ENCODE measurements at regions not wholly inside any gene's neighbourhood (a gene's known extent, or its start where the extent isn't known, plus 50 kb on each side); places are given as distances from the start of the nearest gene placed in this dataset.
"Not testable (repeated sequence)": the region's sequence is repeated elsewhere in the genome, so short reads cannot be mapped to it uniquely, and the experiment has no call there.

DNA sequence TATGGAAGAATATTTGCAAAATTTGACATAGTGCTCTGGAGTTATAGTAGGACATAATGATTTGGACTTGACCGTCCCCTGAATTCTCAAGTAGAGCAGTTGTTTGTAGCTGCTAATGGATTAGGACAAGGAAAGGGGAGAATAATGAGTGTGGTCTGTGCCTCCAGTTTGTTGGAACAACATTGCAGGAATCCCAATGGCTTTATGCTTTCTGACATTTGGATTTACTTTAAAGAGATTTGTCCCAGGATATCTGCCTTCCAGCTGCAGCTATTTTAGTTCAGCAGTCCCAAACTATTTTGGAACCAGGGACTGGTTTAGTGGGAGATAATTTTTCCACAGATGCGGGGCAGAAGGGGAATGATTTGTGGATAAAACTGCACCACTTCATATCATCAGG is 648.2 kb downstream of the SLCO4C1 start:
- no peak for DNase-seq (ENCODE audit: low spot score)

GRCh38 chr5:101643794-101644193 is 652.3 kb downstream of the SLCO4C1 start:
- DNase-seq (ENCODE audit: low spot score): no peak

- no peak for DNase-seq (ENCODE audit: low spot score)
Measured at GRCh38 chr5:101637599-101637998, 658.5 kb downstream of the SLCO4C1 start.

- not testable (repeated sequence) for DNase-seq (ENCODE audit: low spot score)
Measured at GRCh38 chr5:101627770-101628169, 668.3 kb downstream of the SLCO4C1 start.

DNA sequence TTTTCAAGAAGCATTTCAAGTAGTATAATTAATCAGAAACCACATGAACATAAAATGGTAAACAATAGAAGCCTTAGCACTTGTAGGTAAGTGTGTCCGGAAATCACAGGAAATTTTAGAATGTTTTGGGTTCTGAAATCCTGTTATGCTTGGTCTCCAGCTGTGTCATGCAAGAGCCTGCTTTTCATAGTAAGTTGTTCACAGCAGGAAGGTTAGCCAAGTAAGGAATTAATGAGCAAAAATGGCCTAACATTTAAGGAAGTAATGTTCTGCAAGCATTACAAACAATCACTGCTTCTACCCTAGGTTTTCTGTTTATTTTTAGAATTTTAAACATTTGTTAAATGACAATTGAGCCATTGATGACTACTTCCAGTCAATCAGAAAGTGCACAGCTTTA is 669.5 kb downstream of the SLCO4C1 start:
- no peak for DNase-seq (ENCODE audit: low spot score)

DNA sequence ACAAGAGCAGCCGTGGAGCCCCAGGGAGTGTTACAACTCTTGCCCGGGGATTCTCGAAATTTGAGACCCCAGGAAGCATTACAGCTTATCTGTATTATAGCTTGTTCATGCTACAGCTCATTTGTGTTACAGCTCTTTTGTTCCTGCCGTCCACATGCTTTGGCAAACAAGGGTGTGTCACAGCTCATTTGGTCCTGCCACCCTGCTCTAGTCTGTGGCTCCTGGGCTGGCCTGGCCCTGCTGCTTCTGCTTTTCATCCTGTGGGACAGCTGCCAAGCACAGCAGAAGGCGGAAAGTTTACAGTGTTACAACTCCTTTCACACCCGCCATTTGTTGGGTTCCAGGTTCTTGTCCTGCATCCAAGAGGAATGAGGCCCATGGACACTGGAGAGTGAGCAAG is 685.0 kb downstream of the SLCO4C1 start:
- no peak for DNase-seq (ENCODE audit: low spot score)

GRCh38 chr5:101608322-101608721 is 687.8 kb downstream of the SLCO4C1 start:
- DNase-seq (ENCODE audit: low spot score): no peak

DNA sequence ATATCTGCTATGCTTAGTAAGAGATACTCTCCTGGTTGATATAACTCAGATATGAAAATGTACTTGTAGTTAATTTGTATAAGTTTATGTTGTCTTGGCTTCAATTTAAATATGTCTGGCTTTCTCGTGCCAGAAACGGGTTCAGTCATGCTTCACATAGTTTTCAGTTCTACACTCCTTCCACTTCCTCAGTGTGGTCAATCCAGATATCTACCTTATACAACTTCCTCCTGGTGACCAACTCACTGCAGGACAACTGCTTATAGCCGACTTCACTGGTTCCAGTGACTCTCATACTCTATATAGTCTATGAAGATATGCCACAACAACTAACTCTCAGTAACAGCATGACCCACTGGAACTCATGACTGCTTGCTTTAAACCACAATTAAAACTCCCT is 690.4 kb downstream of the SLCO4C1 start:
- no peak for DNase-seq (ENCODE audit: low spot score)

DNA sequence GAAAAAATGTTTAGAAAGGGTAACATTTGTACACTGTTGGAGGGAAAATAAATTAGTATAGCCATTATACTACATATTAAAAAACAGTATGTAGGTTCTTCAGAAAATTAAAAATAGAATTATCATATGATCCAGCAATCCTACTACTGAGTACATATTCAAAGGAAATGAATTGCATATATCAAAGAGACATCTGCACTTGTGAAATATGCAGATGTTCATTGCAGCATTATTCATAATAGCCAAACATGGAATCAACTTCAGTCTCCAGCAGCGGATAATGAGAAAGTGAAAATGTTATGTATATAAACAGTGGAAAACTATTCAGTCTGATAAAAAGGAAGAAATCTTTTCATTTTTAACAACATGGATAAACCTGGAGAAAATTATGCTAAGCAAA is 695.5 kb downstream of the SLCO4C1 start:
- no peak for DNase-seq (ENCODE audit: low spot score)

DNA sequence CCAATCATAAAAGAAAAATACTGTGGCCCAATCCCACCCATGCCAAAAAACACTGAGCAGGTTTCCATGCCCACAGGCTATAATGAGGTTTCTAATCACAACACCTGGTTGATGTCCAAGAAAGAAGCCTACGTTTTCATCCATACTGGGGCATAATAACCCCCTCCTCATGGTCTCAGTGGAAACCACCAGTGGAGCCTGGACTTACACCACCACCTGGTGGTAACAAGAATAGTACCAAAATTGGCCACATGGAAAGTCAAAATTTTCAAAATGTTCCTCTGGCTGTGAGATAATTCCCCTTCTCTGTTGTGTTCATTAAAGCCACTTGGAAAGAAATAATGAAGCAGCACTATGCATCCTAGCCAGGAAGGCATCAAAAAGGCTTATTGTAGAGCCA is 687.3 kb upstream of the ST8SIA4 start:
- no peak for DNase-seq (ENCODE audit: low spot score)

- DNase-seq (ENCODE audit: low spot score): no peak
Measured at GRCh38 chr5:101585366-101585765, 682.3 kb upstream of the ST8SIA4 start.

DNA sequence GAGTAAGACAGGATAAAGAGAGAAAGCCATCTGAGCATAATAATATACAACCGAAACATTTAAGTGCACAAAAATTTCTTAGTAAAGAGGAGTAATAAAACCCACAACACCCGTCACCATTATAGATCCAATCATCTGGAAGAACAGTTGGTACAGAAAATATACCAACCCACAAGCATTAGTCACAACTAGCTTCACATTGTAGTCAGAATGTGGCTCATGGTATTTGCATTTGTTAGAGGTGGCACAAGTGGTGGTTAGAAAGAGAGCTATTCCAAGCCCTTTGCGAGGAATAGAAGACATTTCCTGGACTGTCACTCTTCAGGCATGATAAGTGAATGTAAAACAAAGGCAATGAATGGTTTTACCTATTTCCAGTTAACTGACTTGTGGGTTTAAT is 677.5 kb upstream of the ST8SIA4 start:
- no peak for DNase-seq (ENCODE audit: low spot score)

- no peak for DNase-seq (ENCODE audit: low spot score)
Measured at GRCh38 chr5:101574017-101574416, 670.9 kb upstream of the ST8SIA4 start.

DNA sequence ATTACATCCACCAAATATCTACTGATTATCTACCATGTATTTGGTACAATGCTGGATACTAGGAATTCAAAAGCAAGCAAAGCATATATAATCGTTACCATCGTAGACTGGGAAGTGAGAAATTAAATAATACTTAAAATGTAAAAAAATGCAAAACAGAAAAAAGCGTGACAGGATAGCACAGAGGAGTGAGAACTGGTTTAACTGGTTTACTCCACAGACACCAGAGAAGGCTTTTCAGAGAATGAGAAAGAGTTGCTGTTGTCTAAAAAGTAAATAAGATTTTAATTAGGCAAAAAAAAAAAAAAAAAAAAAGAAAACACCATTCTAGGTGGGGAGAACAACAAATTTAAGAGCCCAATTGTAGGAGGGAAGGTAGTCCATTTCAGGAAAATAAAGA is 657.9 kb upstream of the ST8SIA4 start:
- DNase-seq (ENCODE audit: low spot score): no peak

- DNase-seq (ENCODE audit: low spot score): no peak
Measured at GRCh38 chr5:101543780-101544179, 640.7 kb upstream of the ST8SIA4 start.

GRCh38 chr5:101539315-101539714 is 636.2 kb upstream of the ST8SIA4 start:
- DNase-seq (ENCODE audit: low spot score): no peak

DNA sequence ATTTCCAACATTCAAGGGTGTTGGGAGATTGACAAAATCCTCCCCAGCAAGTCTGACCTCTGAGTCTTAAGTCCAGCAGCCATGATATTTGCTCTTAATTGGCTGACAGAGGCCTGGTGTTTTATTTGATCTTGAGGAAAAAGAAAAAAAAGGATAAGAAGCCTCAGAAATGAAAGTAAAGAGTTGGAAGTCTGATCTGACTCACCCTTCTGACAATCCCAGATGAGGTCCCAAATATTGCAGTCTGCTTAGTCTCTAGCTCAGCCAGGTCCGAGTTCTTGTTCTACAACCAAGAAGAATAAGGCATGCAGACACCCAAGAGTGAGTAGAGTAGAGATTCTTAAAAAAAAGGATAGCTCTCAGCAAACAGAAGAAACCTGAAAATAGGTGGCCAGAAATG is 632.5 kb upstream of the ST8SIA4 start:
- DNase-seq (ENCODE audit: low spot score): no peak

DNA sequence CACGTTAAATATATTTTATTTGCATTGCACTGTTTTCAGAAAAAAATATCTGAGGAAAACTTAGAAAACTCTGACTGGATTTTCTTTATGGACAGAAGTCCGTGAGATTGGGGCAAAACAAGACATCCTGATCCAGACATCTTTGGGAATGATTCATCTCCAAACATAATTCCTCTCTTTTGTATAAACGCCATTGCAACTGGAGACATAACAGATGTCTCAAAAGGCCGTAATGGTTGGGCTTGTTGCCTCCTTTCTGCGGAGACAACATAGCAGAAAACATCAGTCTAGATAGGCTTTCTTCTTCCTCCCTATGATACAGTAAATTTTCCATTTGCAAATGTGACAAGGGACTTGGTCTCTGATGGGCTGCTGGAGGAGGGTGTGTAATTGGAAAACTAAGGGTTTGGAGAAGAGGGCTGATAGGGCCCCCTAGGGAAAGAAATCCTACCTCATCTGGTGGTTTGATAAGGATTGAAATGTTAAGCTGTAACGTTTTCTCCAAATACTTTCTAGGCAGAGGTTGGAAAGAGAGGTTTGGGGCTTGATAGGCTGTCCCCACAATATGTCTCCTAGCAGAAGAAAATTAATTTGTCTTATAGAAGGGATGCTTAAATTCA is 631.5 kb upstream of the ST8SIA4 start:
- DNase-seq (ENCODE audit: low spot score): no peak

GRCh38 chr5:101532430-101532829 is 629.3 kb upstream of the ST8SIA4 start:
- no peak for DNase-seq (ENCODE audit: low spot score)

- DNase-seq (ENCODE audit: low spot score): no peak
Measured at GRCh38 chr5:101531026-101531425, 627.9 kb upstream of the ST8SIA4 start.

GRCh38 chr5:101529094-101529493 is 626.0 kb upstream of the ST8SIA4 start:
- not testable (repeated sequence) for DNase-seq (ENCODE audit: low spot score)

GRCh38 chr5:101520417-101520816 is 617.3 kb upstream of the ST8SIA4 start:
- DNase-seq (ENCODE audit: low spot score): no peak

GRCh38 chr5:101517795-101518194 is 614.7 kb upstream of the ST8SIA4 start:
- no peak for DNase-seq (ENCODE audit: low spot score)

GRCh38 chr5:101515721-101516120 is 612.6 kb upstream of the ST8SIA4 start:
- DNase-seq (ENCODE audit: low spot score): no peak

All from activated CD4-positive, alpha-beta T cell treated with anti-CD3 and anti-CD28 coated beads, Interleukin-2, Interleukin-4, amounts not matched to agents 100 ng/mL and 50 ng/mL, durations not matched to agents 16 hours and 8 hours (primary cell).